Heart left ventricle (tissue), 13 donors: ENCODE measurements at regions not wholly inside any gene's neighbourhood (a gene's known extent, or its start where the extent isn't known, plus 50 kb on each side); places are given as distances from the start of the nearest gene placed in this dataset.

Experiments
- POLR2A ChIP-seq, 2 donors: fragments of 450-650 bp; IDR thresholded peaks; one replicate each; pipeline ENCODE4 v1.6.1; 2017; ENCODE audit warnings: antibody characterized with exemption in 2 of 2, mild to moderate bottlenecking in 2 of 2, moderate library complexity in 2 of 2
- TF ChIP-seq, protein P1 (sequence below), 12 donors: fragments of 200-600 bp; sonication (generic) in 4 of 12; IDR thresholded peaks; one replicate each; pipeline versions ENCODE4 v1.5.0 to v1.8.0; 2018 to 2022; ENCODE audit warnings: antibody characterized with exemption in 12 of 12, mild to moderate bottlenecking in 5 of 12
- donor health status: ischemic (EF 13 %, LVEDD 7.1; RV severe dilation, severe dysfunction).
- donor health status: DM: no; HTN: yes; CAD: no.
- donor health status: DM: no; HTN: no; CAD: no.
- donor health status: ischemic (EF 25% LVEDD 6.9; RV normal size, moderate dysfunction).
- donor health status: ischemic (EF 25% LVEDD 5.7; RV mildly dilated, moderate dysfunction).
- donor health status: ischemic (EF 35%, LVEDD 5.7; RV mildly dilated, moderate dysfunction).
- donor health status: nonischemic (EF 11% LVEDD 7.7; RV severe dilation, severe dysfunction).
- donor health status: DM: yes; HTN: yes; CAD: no.
- donor health status: PGD.
- donor health status: ischemic (EF 29% LVEDD 5.4; RV normal size, mild dysfunction).
- donor health status: nonischemic (EF 23%, LVEDD 6.1; RV moderate dilation, normal function).

DNA sequence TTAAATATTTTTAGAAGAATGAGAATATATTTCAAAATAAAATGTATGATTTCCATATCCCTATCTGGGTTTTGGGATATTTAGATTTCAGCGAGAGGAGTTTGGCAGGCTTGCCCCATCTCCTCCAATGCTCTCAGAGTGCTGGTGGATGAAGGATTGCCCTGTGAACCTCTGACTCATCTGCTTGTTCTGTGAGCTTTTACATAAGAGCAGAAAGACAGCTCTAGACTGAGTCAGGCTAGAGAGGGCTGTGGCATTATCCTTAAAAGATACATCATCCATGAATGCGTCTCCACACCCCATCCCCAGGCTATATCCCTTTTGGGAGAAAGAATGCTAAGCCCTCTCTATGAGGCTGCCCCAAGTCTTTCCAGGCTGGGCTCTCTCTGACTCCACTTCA, 190.6 kb downstream of the TUBA3C start:
- no peak for TF ChIP-seq POLR2A (IDR thresholded peaks at IDR 0.05)
- TF ChIP-seq, protein P1, sequence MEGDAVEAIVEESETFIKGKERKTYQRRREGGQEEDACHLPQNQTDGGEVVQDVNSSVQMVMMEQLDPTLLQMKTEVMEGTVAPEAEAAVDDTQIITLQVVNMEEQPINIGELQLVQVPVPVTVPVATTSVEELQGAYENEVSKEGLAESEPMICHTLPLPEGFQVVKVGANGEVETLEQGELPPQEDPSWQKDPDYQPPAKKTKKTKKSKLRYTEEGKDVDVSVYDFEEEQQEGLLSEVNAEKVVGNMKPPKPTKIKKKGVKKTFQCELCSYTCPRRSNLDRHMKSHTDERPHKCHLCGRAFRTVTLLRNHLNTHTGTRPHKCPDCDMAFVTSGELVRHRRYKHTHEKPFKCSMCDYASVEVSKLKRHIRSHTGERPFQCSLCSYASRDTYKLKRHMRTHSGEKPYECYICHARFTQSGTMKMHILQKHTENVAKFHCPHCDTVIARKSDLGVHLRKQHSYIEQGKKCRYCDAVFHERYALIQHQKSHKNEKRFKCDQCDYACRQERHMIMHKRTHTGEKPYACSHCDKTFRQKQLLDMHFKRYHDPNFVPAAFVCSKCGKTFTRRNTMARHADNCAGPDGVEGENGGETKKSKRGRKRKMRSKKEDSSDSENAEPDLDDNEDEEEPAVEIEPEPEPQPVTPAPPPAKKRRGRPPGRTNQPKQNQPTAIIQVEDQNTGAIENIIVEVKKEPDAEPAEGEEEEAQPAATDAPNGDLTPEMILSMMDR (IDR thresholded peaks at IDR 0.05) = no peak
